ENCODE measurements at regions not wholly inside any gene's neighbourhood (a gene's known extent, or its start where the extent isn't known, plus 50 kb on each side); places are given as distances from the start of the nearest gene placed in this dataset.

- Mint-ChIP-seq H3K27me3 (ENCODE audit: insufficient read depth, unreplicated experiment) (no peaks in the 10 kb centered on the region), H3K4me1 (ENCODE audit: insufficient read depth, unreplicated experiment) (peaks cover 5% of the 10 kb centered on the region), H3K9me3 (ENCODE audit: unreplicated experiment) (no peaks in the 10 kb centered on the region), H3K4me3 (ENCODE audit: unreplicated experiment) (no peak overlapping the region), H3K36me3 (ENCODE audit: insufficient read depth, unreplicated experiment) (no peaks in the 10 kb centered on the region), H3K27ac (ENCODE audit: low read depth, unreplicated experiment) (no peak overlapping the region)
- CTCF ChIA-PET = no interaction called here
- DNase-seq (ENCODE audit: unreplicated experiment) = no peak
- TF ChIP-seq, protein P1, sequence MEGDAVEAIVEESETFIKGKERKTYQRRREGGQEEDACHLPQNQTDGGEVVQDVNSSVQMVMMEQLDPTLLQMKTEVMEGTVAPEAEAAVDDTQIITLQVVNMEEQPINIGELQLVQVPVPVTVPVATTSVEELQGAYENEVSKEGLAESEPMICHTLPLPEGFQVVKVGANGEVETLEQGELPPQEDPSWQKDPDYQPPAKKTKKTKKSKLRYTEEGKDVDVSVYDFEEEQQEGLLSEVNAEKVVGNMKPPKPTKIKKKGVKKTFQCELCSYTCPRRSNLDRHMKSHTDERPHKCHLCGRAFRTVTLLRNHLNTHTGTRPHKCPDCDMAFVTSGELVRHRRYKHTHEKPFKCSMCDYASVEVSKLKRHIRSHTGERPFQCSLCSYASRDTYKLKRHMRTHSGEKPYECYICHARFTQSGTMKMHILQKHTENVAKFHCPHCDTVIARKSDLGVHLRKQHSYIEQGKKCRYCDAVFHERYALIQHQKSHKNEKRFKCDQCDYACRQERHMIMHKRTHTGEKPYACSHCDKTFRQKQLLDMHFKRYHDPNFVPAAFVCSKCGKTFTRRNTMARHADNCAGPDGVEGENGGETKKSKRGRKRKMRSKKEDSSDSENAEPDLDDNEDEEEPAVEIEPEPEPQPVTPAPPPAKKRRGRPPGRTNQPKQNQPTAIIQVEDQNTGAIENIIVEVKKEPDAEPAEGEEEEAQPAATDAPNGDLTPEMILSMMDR (IDR thresholded peaks at IDR 0.05; ENCODE audit: unreplicated experiment) = no peak
- intact Hi-C loops (cut with micrococcal nuclease) = no loop called here
- BruUV-seq (replicated peaks) = no TSS peak
- POLR2A ChIA-PET = no interaction called here
Measured at GRCh38 chr2:121866789-121867188, 111.3 kb downstream of the TSN start.

- POLR2A ChIA-PET = no interaction called here
- no peaks in the 10 kb centered on the region for H3K27me3 Mint-ChIP-seq (ENCODE audit: insufficient read depth, unreplicated experiment)
Measured at GRCh38 chr2:121868652-121869051, 113.2 kb downstream of the TSN start.

GRCh38 chr2:121869363-121869762, 113.9 kb downstream of the TSN start:
- H3K27ac Mint-ChIP-seq (ENCODE audit: low read depth, unreplicated experiment) = no peak overlapping the region
- H3K4me3 Mint-ChIP-seq (ENCODE audit: unreplicated experiment) = no peak overlapping the region
- TF ChIP-seq, protein P1 (IDR thresholded peaks at IDR 0.05; ENCODE audit: unreplicated experiment) = no peak
- DNase-seq (ENCODE audit: unreplicated experiment) = no peak
- H3K9me3 Mint-ChIP-seq (ENCODE audit: unreplicated experiment) = no peaks in the 10 kb centered on the region
- CTCF ChIA-PET = no interaction called here
- peaks cover 5% of the 10 kb centered on the region for H3K4me1 Mint-ChIP-seq (ENCODE audit: insufficient read depth, unreplicated experiment)
- H3K36me3 Mint-ChIP-seq (ENCODE audit: insufficient read depth, unreplicated experiment) = no peaks in the 10 kb centered on the region
- H3K27me3 Mint-ChIP-seq (ENCODE audit: insufficient read depth, unreplicated experiment) = no peaks in the 10 kb centered on the region
- BruUV-seq (replicated peaks) = no TSS peak
- POLR2A ChIA-PET = no interaction called here
- intact Hi-C loops (cut with micrococcal nuclease) = no loop called here

More at GRCh38 chr2:121868652-121869051, 113.2 kb downstream of the TSN start:
- Mint-ChIP-seq H3K4me3 (ENCODE audit: unreplicated experiment) (no peak overlapping the region), H3K36me3 (ENCODE audit: insufficient read depth, unreplicated experiment) (no peaks in the 10 kb centered on the region), H3K4me1 (ENCODE audit: insufficient read depth, unreplicated experiment) (peaks cover 5% of the 10 kb centered on the region), H3K9me3 (ENCODE audit: unreplicated experiment) (no peaks in the 10 kb centered on the region), H3K27ac (ENCODE audit: low read depth, unreplicated experiment) (no peak overlapping the region)
- intact Hi-C loops (cut with micrococcal nuclease) = no loop called here
- CTCF ChIA-PET = interaction anchor here (0.7 kb wide), 1 partner anchor 9 kb away, joined by 3 read pairs; no protein-coding TSS in a partner anchor
- TF ChIP-seq, protein P1 (IDR thresholded peaks at IDR 0.05; ENCODE audit: unreplicated experiment) = no peak
- no TSS peak for BruUV-seq (replicated peaks)
- DNase-seq (ENCODE audit: unreplicated experiment) = no peak

- TF ChIP-seq, protein P1 (IDR thresholded peaks at IDR 0.05; ENCODE audit: unreplicated experiment) = no peak
- Mint-ChIP-seq H3K4me1 (ENCODE audit: insufficient read depth, unreplicated experiment) (peaks cover 5% of the 10 kb centered on the region), H3K9me3 (ENCODE audit: unreplicated experiment) (no peaks in the 10 kb centered on the region), H3K4me3 (ENCODE audit: unreplicated experiment) (no peak overlapping the region), H3K27ac (ENCODE audit: low read depth, unreplicated experiment) (no peak overlapping the region), H3K27me3 (ENCODE audit: insufficient read depth, unreplicated experiment) (no peaks in the 10 kb centered on the region), H3K36me3 (ENCODE audit: insufficient read depth, unreplicated experiment) (no peaks in the 10 kb centered on the region)
- CTCF ChIA-PET = interaction anchor here (0.6 kb wide), 1 partner anchor 258 kb away, joined by 4 read pairs; no protein-coding TSS in a partner anchor
- BruUV-seq (replicated peaks) = no TSS peak
- DNase-seq (ENCODE audit: unreplicated experiment) = no peak
- POLR2A ChIA-PET = no interaction called here
- intact Hi-C loops (cut with micrococcal nuclease) = no loop called here
Measured at GRCh38 chr2:121869873-121870272, 114.4 kb downstream of the TSN start.
